ENCODE measurements at regions not wholly inside any gene's neighbourhood (a gene's known extent, or its start where the extent isn't known, plus 50 kb on each side); places are given as distances from the start of the nearest gene placed in this dataset.

GRCh38 chr9:10843151-10843550 lies 230.3 kb upstream of the PTPRD start:
- no peak for TF ChIP-seq CTCF (IDR thresholded peaks at IDR 0.05)
- no peak for TF ChIP-seq EZH2 (IDR thresholded peaks at IDR 0.05; ENCODE audit: borderline replicate concordance, insufficient read depth, low read depth, low read length, poor library complexity, severe bottlenecking)

Measured in B cell (primary cell).